H9 (cell line): ENCODE measurements at regions not wholly inside any gene's neighbourhood (a gene's known extent, or its start where the extent isn't known, plus 50 kb on each side); places are given as distances from the start of the nearest gene placed in this dataset.

Experiments used
- DNase-seq: peaks from one replicate; pipeline ENCODE4 v3.0.0-alpha.2; 2017
- H2AFZ ChIP-seq: one replicate; pipeline ENCODE4 v1.6.1; 2013; ENCODE audit warnings: mild to moderate bottlenecking, low read length, control low read depth, moderate library complexity
- H2AK5ac ChIP-seq: 2 replicates; pipeline ENCODE4 v1.6.1; 2013; ENCODE audit warnings: low read length, control low read depth, mixed read lengths; ENCODE audit not compliant: insufficient read length
- H2BK120ac ChIP-seq: one replicate; pipeline ENCODE4 v1.6.1; 2013; ENCODE audit warnings: low read depth, mild to moderate bottlenecking, low read length, control low read depth, inconsistent platforms; ENCODE audit not compliant: poor library complexity, severe bottlenecking
- H2BK12ac ChIP-seq: 2 replicates; pipeline ENCODE4 v1.6.1; 2013; ENCODE audit warnings: low read length, control low read depth, mixed read lengths, low read depth; ENCODE audit not compliant: insufficient read length
- H2BK15ac ChIP-seq: 2 replicates; pipeline ENCODE4 v1.6.1; 2013; ENCODE audit warnings: low read depth, low read length, control low read depth
- H2BK20ac ChIP-seq: one replicate; pipeline ENCODE4 v1.6.1; 2013; ENCODE audit warnings: low read depth, mild to moderate bottlenecking, low read length, control low read depth, inconsistent platforms; ENCODE audit not compliant: poor library complexity, severe bottlenecking
- H2BK5ac ChIP-seq: 2 replicates; pipeline ENCODE4 v1.6.1; 2013; ENCODE audit warnings: low read length, control low read depth, mixed read lengths; ENCODE audit not compliant: insufficient read length
- H3K14ac ChIP-seq: 2 replicates; pipeline ENCODE4 v1.6.1; 2013; ENCODE audit warnings: low read length, control low read depth; ENCODE audit not compliant: insufficient read depth
- H3K18ac ChIP-seq: 2 replicates; pipeline ENCODE4 v1.6.1; 2013; ENCODE audit warnings: low read depth, mild to moderate bottlenecking, mixed read lengths, low read length, control low read depth; ENCODE audit not compliant: insufficient read length
- H3K23ac ChIP-seq: 2 replicates; pipeline ENCODE4 v1.6.1; 2013; ENCODE audit warnings: low read length, control low read depth, mixed read lengths, low read depth; ENCODE audit not compliant: insufficient read length
- H3K23me2 ChIP-seq: 2 replicates; pipeline ENCODE4 v1.6.1; 2013; ENCODE audit warnings: low read depth, mild to moderate bottlenecking, mixed read lengths, low read length, control low read depth; ENCODE audit not compliant: insufficient read length, poor library complexity, severe bottlenecking
- H3K27ac ChIP-seq: 2 replicates; pipeline ENCODE4 v1.5.1; 2013; ENCODE audit warnings: low read length, control low read depth, mixed read lengths, low read depth; ENCODE audit not compliant: insufficient read length
- H3K27me3 ChIP-seq: 2 replicates; pipeline ENCODE4 v1.6.1; 2013; ENCODE audit warnings: low read length, control low read depth, inconsistent platforms; ENCODE audit not compliant: insufficient read depth
- H3K4ac ChIP-seq: 2 replicates; pipeline ENCODE4 v1.6.1; 2013; ENCODE audit warnings: low read depth, mild to moderate bottlenecking, control low read depth, inconsistent platforms, low read length, moderate library complexity
- H3K4me1 ChIP-seq: 2 replicates; pipeline ENCODE4 v1.6.1; 2013; ENCODE audit warnings: low read length, control low read depth, inconsistent platforms; ENCODE audit not compliant: insufficient read depth
- H3K4me2 ChIP-seq: 2 replicates; pipeline ENCODE4 v1.6.1; 2013; ENCODE audit warnings: low read length, control low read depth, mixed read lengths; ENCODE audit not compliant: insufficient read length, insufficient read depth
- H3K56ac ChIP-seq: 2 replicates; pipeline ENCODE4 v1.6.1; 2013; ENCODE audit warnings: low read depth, mild to moderate bottlenecking, mixed read lengths, low read length, control low read depth; ENCODE audit not compliant: insufficient read length
- H3K79me1 ChIP-seq: 2 replicates; pipeline ENCODE4 v1.6.1; 2013; ENCODE audit warnings: low read depth, mild to moderate bottlenecking, moderate library complexity, low read length, control low read depth, inconsistent platforms; ENCODE audit not compliant: insufficient read depth, poor library complexity, severe bottlenecking
- H3K79me2 ChIP-seq: 2 replicates; pipeline ENCODE4 v1.6.1; 2013; ENCODE audit warnings: low read length, control low read depth, inconsistent platforms; ENCODE audit not compliant: insufficient read depth
- H3K9ac ChIP-seq: 2 replicates; pipeline ENCODE4 v1.6.1; 2013; ENCODE audit warnings: low read length, control low read depth, mixed read lengths; ENCODE audit not compliant: insufficient read length; ENCODE audit errors: extremely low read depth
- H3K9me3 ChIP-seq: one replicate; pipeline ENCODE4 v1.6.1; 2013; ENCODE audit warnings: low read depth, low read length, inconsistent platforms; ENCODE audit not compliant: control insufficient read depth
- H3T11ph ChIP-seq: one replicate; pipeline ENCODE4 v1.6.1; 2013; ENCODE audit warnings: mild to moderate bottlenecking, low read length, control low read depth, inconsistent platforms
- H4K20me1 ChIP-seq: one replicate; pipeline ENCODE4 v1.6.1; 2013; ENCODE audit not compliant: control insufficient read depth, insufficient read length, insufficient read depth
- H4K5ac ChIP-seq: 2 replicates; pipeline ENCODE4 v1.6.1; 2013; ENCODE audit warnings: low read depth, mild to moderate bottlenecking, mixed read lengths, low read length, control low read depth; ENCODE audit not compliant: insufficient read length
- H4K8ac ChIP-seq: replicated peaks from 2 replicates; pipeline ENCODE4 v1.6.1; 2013; ENCODE audit warnings: low read length, control low read depth, mixed read lengths, low read depth; ENCODE audit not compliant: insufficient read length
- H4K91ac ChIP-seq: 2 replicates; pipeline ENCODE4 v1.6.1; 2013; ENCODE audit warnings: low read depth, mild to moderate bottlenecking, moderate library complexity, mixed read lengths, low read length, control low read depth; ENCODE audit not compliant: insufficient read length
- H3K27ac Mint-ChIP-seq, 3 experiments: 2 replicates in 2 of 3; 3 replicates in 1 of 3; pipeline ENCODE4 v1.8.0; 2020 to 2021; ENCODE audit warnings: mixed read lengths in 3 of 3, mild to moderate bottlenecking in 1 of 3, moderate library complexity in 1 of 3
- H3K27me3 Mint-ChIP-seq: 2 replicates; pipeline ENCODE4 v1.8.0; 2021; ENCODE audit warnings: low read depth, mild to moderate bottlenecking, moderate library complexity, mixed read lengths
- H3K36me3 Mint-ChIP-seq, 3 experiments: 2 replicates in 2 of 3; 3 replicates in 1 of 3; pipeline ENCODE4 v1.8.0; 2020 to 2021; ENCODE audit warnings: low read depth in 3 of 3, mixed read lengths in 3 of 3; ENCODE audit not compliant: insufficient read depth in 1 of 3
- H3K4me1 Mint-ChIP-seq, 2 experiments: 2 replicates each; pipeline ENCODE4 v1.8.0; 2020; ENCODE audit warnings: mixed read lengths in 2 of 2
- H3K4me3 Mint-ChIP-seq, 2 experiments: 2 replicates in 1 of 2; 3 replicates in 1 of 2; pipeline ENCODE4 v1.8.0; 2020 to 2021; ENCODE audit warnings: mild to moderate bottlenecking in 2 of 2, mixed read lengths in 2 of 2, moderate library complexity in 1 of 2
- H3K9me3 Mint-ChIP-seq, 2 experiments: 2 replicates in 1 of 2; 3 replicates in 1 of 2; pipeline ENCODE4 v1.8.0; 2020; ENCODE audit warnings: mild to moderate bottlenecking in 2 of 2, mixed read lengths in 2 of 2, moderate library complexity in 1 of 2
- WGBS: extraction: QIAGEN DNeasy Blood & Tissue Kit; methylation state at CpG from one replicate; pipeline ENCODE4 v1.1.7; 2013; ENCODE audit warnings: missing lambda C conversion rate, low lambda C conversion rate, mixed read lengths; ENCODE audit not compliant: insufficient read length; ENCODE audit errors: extremely low coverage; 5-methylcytosine and 5-hydroxymethylcytosine counted together
- TF ChIP-seq, protein P1 (sequence below): fragments of 200-600 bp; sonication (generic); conservative IDR thresholded peaks from 3 replicates; pipeline ENCODE4 v1.8.0; 2021; ENCODE audit warnings: antibody characterized with exemption, mild to moderate bottlenecking

DNA sequence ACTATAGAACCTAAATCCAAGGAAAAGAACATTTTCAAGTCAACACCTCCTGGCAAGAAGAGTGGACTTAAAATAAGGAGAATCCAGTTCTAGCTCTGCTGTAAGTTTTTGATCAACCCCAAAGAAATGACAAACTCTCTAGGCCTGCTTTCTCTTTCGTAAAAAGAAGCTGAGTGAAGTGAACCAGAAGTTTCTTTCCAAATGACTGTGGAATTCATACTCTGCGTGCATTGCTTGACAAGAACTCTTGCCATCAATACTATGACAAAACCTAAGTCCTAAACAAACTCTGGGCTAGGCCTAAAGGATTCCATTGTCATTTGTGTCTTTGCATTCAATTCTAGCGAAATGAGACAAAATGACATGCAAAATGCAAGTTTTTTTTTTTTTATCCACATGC is 187.5 kb upstream of the SOX9 start:
- no CpG with 5 or more reads among the region's 3 CpGs for WGBS
- Histone ChIP-seq H3K4ac (no peak overlapping the region), H4K5ac (no peak overlapping the region), H4K91ac (no peak overlapping the region), H3K56ac (no peak overlapping the region), H2BK20ac (no peak overlapping the region), H3K9ac (no peak overlapping the region), H3K79me1 (no peaks in the 10 kb centered on the region), H2AFZ (no peak overlapping the region), H2BK15ac (no peak overlapping the region), H2BK5ac (no peak overlapping the region), H3T11ph (no peak overlapping the region), H2AK5ac (no peak overlapping the region), H3K23me2 (no peaks in the 10 kb centered on the region), H3K23ac (no peak overlapping the region), H4K20me1 (no peaks in the 10 kb centered on the region), H3K9me3 (no peaks in the 10 kb centered on the region), H3K27me3 (no peaks in the 10 kb centered on the region), H2BK12ac (no peak overlapping the region), H3K18ac (no peak overlapping the region), H3K4me2 (no peak overlapping the region), H3K27ac (no peak overlapping the region), H3K14ac (no peak overlapping the region), H2BK120ac (no peak overlapping the region), H3K4me1 (no peaks in the 10 kb centered on the region), H4K8ac (no peak overlapping the region), H3K79me2 (no peaks in the 10 kb centered on the region)
- H3K4me1 Mint-ChIP-seq = peaks cover 7 to 11% of the 10 kb centered on the region in 2 experiments
- no peak overlapping the region for H3K4me3 Mint-ChIP-seq
- no peaks in the 10 kb centered on the region for H3K27me3 Mint-ChIP-seq
- TF ChIP-seq, protein P1, sequence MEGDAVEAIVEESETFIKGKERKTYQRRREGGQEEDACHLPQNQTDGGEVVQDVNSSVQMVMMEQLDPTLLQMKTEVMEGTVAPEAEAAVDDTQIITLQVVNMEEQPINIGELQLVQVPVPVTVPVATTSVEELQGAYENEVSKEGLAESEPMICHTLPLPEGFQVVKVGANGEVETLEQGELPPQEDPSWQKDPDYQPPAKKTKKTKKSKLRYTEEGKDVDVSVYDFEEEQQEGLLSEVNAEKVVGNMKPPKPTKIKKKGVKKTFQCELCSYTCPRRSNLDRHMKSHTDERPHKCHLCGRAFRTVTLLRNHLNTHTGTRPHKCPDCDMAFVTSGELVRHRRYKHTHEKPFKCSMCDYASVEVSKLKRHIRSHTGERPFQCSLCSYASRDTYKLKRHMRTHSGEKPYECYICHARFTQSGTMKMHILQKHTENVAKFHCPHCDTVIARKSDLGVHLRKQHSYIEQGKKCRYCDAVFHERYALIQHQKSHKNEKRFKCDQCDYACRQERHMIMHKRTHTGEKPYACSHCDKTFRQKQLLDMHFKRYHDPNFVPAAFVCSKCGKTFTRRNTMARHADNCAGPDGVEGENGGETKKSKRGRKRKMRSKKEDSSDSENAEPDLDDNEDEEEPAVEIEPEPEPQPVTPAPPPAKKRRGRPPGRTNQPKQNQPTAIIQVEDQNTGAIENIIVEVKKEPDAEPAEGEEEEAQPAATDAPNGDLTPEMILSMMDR = no peak
- no peak for DNase-seq
- H3K9me3 Mint-ChIP-seq = no peaks in the 10 kb centered on the region
- no peaks in the 10 kb centered on the region for H3K36me3 Mint-ChIP-seq
- no peak overlapping the region for H3K27ac Mint-ChIP-seq
